ENCODE measurements at regions not wholly inside any gene's neighbourhood (a gene's known extent, or its start where the extent isn't known, plus 50 kb on each side); places are given as distances from the start of the nearest gene placed in this dataset.

- H3K27ac ChIP-seq: no peak overlapping the region
- no peaks in the 10 kb centered on the region for H3K36me3 ChIP-seq
- no peak for DNase-seq
- H3K9me3 ChIP-seq: no peaks in the 10 kb centered on the region
- no peak overlapping the region for H3K4me3 ChIP-seq
- no peaks in the 10 kb centered on the region for H3K27me3 ChIP-seq
- intact Hi-C loops (cut with DNase I; ENCODE audit: low total_unique reads): no loop called here
- no peaks in the 10 kb centered on the region for H3K4me1 ChIP-seq
- TF ChIP-seq POLR2A (IDR thresholded peaks at IDR 0.05) (no peak), CTCF (IDR thresholded peaks at IDR 0.05) (no peak)
Measured at GRCh38 chr14:71666571-71667145, 265.6 kb upstream of the RGS6 start.

- Histone ChIP-seq H3K27me3 (no peaks in the 10 kb centered on the region), H3K4me3 (no peak overlapping the region), H3K4me1 (no peaks in the 10 kb centered on the region), H3K36me3 (no peaks in the 10 kb centered on the region), H3K9me3 (no peaks in the 10 kb centered on the region), H3K27ac (no peak overlapping the region)
- intact Hi-C loops (cut with DNase I; ENCODE audit: low total_unique reads): no loop called here
- DNase-seq: no peak
- TF ChIP-seq CTCF (IDR thresholded peaks at IDR 0.05): no peak
Measured at GRCh38 chr14:71668186-71668912, 263.9 kb upstream of the RGS6 start.

- intact Hi-C loops (cut with DNase I; ENCODE audit: low total_unique reads): no loop called here
- Histone ChIP-seq H3K27me3 (no peaks in the 10 kb centered on the region), H3K4me3 (no peak overlapping the region)
Measured at GRCh38 chr14:71672596-71672995, 259.6 kb upstream of the RGS6 start.

GRCh38 chr14:71675126-71675899 is 256.9 kb upstream of the RGS6 start:
- Histone ChIP-seq H3K9me3 (no peaks in the 10 kb centered on the region), H3K4me3 (no peak overlapping the region), H3K27ac (no peak overlapping the region), H3K27me3 (no peaks in the 10 kb centered on the region), H3K4me1 (no peaks in the 10 kb centered on the region), H3K36me3 (no peaks in the 10 kb centered on the region)
- no peak for DNase-seq
- TF ChIP-seq POLR2A (IDR thresholded peaks at IDR 0.05) (no peak), CTCF (IDR thresholded peaks at IDR 0.05) (no peak)
- intact Hi-C loops (cut with DNase I; ENCODE audit: low total_unique reads): no loop called here

More at GRCh38 chr14:71672596-71672995, 259.6 kb upstream of the RGS6 start:
- TF ChIP-seq CTCF (IDR thresholded peaks at IDR 0.05) (no peak), POLR2A (IDR thresholded peaks at IDR 0.05) (no peak)
- H3K36me3 ChIP-seq: no peaks in the 10 kb centered on the region
- no peaks in the 10 kb centered on the region for H3K4me1 ChIP-seq
- no peak overlapping the region for H3K27ac ChIP-seq
- no peak for DNase-seq
- H3K9me3 ChIP-seq: no peaks in the 10 kb centered on the region

- Histone ChIP-seq H3K4me1 (no peaks in the 10 kb centered on the region), H3K4me3 (no peak overlapping the region), H3K36me3 (no peaks in the 10 kb centered on the region), H3K27ac (no peak overlapping the region), H3K9me3 (no peaks in the 10 kb centered on the region), H3K27me3 (no peaks in the 10 kb centered on the region)
- TF ChIP-seq POLR2A (IDR thresholded peaks at IDR 0.05) (no peak), CTCF (IDR thresholded peaks at IDR 0.05) (no peak)
- DNase-seq: no peak
- intact Hi-C loops (cut with DNase I; ENCODE audit: low total_unique reads): no loop called here
Measured at GRCh38 chr14:71675900-71676287, 256.3 kb upstream of the RGS6 start.

Data from uterus (tissue), 3 donors.